GM12801 (cell line): ENCODE measurements at regions not wholly inside any gene's neighbourhood (a gene's known extent, or its start where the extent isn't known, plus 50 kb on each side); places are given as distances from the start of the nearest gene placed in this dataset.

Experiments
- CTCF ChIP-seq: IDR thresholded peaks from one replicate; pipeline ENCODE4 v1.5.1; 2011; ENCODE audit warnings: control low read depth; ENCODE audit not compliant: insufficient read length; ENCODE audit errors: extremely low read depth

- no peak for TF ChIP-seq CTCF
These were observed 396.0 kb upstream of the BTBD3 start for GRCh38 chr20:11521476-11522365.

- TF ChIP-seq CTCF, result no peak
These were observed 395.3 kb upstream of the BTBD3 start for GRCh38 chr20:11522366-11522741.

- TF ChIP-seq CTCF, result no peak
These were observed 388.6 kb upstream of the BTBD3 start for GRCh38 chr20:11529047-11529446.

- TF ChIP-seq CTCF, result no peak
These were observed 380.7 kb upstream of the BTBD3 start for GRCh38 chr20:11537032-11537431.

- TF ChIP-seq CTCF, result no peak
These were observed 378.2 kb upstream of the BTBD3 start for GRCh38 chr20:11539450-11539849.

- no peak for TF ChIP-seq CTCF
These were observed 377.1 kb upstream of the BTBD3 start for GRCh38 chr20:11540558-11540957.

GRCh38 chr20:11542645-11543044 is 375.0 kb upstream of the BTBD3 start:
- TF ChIP-seq CTCF, result no peak
